HG03432 (cell line): ENCODE measurements at regions not wholly inside any gene's neighbourhood (a gene's known extent, or its start where the extent isn't known, plus 50 kb on each side); places are given as distances from the start of the nearest gene placed in this dataset.

Experiments
- ATAC-seq: cut with Tn5 transposase; IDR thresholded peaks from one replicate; pipeline ENCODE4 v1.9.1; 2021; ENCODE audit warnings: mild to moderate bottlenecking, moderate library complexity; ENCODE audit not compliant: unreplicated experiment

DNA sequence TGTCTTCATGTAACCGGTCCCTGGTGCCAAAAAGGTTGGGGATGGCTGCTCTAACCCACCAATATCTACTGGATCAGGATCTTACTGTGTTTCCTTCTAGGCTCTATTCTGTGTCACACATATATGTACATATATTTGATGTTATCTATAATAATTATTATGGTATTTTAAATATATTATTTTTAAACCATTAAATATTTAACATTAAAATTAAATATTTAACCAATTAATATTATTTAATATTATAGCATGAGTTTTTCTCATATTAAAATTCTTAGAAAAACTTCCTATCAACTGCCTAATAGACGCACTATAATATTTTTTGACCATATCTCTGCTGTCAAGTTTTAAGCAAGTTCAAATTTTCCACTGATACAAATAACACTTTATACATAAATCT is 196.9 kb upstream of the PLET1 start:
- no peak for ATAC-seq

GRCh38 chr11:112459001-112459400 is 198.3 kb upstream of the PLET1 start:
- no peak for ATAC-seq

- ATAC-seq, result no peak
These were observed 199.5 kb upstream of the PLET1 start for GRCh38 chr11:112460141-112460540.

- ATAC-seq, result no peak
These were observed 204.3 kb upstream of the PLET1 start for GRCh38 chr11:112464949-112465348.

DNA sequence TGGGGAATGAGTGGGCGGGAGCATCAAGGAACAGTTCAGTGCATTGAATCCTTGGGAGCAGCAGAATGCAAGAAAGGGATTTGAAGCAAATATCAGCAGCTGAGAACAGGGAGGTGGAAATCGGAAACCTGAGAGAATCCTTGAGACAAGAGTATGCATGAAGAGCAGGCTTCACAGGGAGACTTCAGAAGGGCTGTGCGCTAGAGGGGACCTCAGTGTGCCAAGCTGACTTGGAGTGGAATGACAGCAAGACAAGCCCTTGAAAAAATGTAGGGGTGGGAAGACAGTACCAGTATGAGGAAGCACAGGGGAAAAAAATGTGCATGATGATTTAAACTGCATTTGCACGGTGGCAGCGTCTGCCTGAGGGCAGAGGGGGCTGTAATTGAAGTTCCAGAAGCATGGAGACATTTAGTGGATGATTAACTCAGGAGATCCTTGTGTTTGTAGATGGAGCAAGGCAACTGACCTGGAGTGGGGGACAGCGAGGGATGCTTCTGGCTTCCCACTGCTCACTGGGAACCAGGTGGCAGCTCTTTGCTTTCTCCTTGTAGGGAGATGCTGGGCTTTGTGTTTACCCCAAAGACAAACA is 204.9 kb upstream of the PLET1 start:
- no peak for ATAC-seq

DNA sequence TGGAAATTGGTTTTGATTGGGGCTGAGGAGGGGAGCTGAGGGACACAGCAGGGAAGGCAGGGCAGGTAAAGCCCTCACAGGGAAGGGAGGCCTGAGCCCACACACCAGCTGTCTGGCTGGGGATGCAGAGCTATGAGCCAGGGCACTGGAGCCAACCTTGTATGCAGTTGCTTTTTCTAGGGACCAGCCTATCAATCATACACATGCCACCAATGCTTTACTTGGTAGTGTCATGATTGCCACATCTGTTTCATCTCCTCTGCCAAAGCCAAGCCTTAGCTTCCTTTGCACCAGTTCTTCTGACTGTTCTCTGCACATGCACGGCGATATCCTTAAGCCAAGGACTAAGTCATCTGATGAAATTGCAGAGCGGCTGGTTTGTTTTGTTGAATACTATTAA is 207.1 kb upstream of the PLET1 start:
- no peak for ATAC-seq

DNA sequence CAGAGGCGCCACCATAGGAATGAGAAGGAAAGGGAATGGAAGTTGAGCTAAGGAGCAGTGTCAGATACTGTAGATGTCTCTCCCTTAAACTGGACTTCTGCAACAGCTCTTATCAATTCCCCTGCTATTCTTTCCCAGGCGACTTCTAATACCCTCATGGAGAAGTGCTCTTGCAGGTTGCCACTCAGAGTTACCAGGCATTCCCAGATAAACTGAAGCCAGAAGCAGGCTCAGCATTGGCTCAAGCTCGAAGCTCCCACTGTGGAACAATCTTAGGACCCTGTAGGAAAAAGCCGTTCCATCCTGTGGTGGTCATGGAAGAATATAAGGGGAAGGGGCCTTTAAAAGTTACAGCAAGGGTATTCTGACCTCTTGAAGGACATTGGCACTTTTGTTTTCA is 208.7 kb upstream of the PLET1 start:
- ATAC-seq, result no peak

DNA sequence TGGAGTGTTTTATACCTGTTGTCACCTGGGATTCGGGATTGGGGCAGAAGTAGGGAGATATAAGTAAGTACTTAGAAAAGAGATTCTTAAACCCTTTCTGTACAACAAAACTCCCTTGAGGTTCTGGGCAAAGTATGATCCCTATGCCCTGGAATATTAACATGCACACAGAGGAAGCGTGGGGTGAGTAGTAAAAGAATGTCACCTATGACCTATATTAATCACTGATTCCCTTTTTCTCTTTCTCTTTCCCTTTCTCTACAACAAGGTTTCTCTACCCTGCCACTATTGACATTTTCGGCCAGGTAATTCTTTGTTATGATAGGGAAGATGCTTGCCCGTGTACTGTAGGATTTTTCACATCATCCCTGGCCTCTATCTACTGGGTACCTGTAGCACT is 209.7 kb upstream of the PLET1 start:
- no peak for ATAC-seq

DNA sequence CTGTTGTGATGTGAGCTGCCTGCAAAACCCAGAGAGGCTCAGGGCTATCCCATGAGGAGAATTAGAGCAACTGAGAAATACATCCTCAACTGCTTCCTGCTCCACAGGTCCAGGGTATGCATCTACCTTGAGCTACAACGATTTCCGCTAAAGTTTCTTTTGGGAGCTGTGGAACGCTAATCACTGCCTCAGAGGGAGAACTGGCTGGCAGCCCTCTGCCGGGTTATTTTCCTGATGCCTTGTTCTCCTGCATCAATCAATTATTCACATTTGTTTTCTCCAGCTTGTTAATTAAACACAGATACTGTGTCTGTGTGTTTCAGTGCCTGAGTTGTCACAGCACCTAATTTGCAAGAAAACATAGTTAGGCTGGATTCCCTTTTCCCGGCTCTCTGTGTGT is 211.1 kb upstream of the PLET1 start:
- no peak for ATAC-seq

DNA sequence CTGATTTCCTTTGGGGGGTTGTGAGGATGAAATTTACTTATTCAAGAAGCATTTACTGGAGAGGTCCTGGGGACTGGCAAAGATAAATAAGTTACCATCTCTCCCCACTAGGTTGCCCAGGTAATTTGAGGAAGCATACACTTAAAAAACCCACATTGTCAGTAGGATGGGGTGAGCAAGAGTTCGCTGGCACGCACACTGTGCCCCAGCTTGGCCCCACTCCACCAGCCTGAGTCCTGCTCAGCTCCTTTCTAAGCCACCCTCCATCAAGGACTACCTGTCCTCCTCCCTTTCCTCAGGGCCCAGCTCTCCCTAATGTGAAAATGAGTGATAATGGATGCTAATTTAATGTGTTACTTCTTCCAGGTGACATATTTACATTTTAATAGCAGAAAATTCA is 216.5 kb upstream of the PLET1 start:
- ATAC-seq, result no peak

GRCh38 chr11:112477581-112478317 is 217.1 kb upstream of the PLET1 start:
- no peak for ATAC-seq

GRCh38 chr11:112478806-112479205 is 218.1 kb upstream of the PLET1 start:
- no peak for ATAC-seq

- ATAC-seq, result no peak
These were observed 220.8 kb upstream of the PLET1 start for GRCh38 chr11:112481431-112481830.

GRCh38 chr11:112481893-112482292 is 221.2 kb upstream of the PLET1 start:
- ATAC-seq, result no peak

- no peak for ATAC-seq
These were observed 224.6 kb upstream of the PLET1 start for GRCh38 chr11:112485280-112485679.

DNA sequence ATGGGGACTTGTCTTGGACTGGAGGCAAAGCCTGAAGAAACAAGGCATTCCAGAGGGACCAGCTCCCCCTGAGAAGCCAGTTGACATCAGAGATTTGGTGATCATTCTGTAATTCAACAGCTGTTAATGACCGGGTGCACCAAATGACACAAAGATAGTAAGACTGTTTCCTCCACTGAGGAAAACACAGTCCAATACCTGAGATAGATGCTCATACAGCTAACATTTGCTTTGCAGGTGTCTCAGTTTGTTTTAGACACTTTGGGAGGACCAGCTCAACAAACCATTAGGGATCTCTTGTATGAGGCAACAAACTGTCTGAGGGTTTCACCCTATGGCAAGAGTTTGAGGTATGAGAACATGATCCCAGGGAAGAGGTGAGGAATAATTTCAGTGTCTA is 237.2 kb upstream of the PLET1 start:
- no peak for ATAC-seq

DNA sequence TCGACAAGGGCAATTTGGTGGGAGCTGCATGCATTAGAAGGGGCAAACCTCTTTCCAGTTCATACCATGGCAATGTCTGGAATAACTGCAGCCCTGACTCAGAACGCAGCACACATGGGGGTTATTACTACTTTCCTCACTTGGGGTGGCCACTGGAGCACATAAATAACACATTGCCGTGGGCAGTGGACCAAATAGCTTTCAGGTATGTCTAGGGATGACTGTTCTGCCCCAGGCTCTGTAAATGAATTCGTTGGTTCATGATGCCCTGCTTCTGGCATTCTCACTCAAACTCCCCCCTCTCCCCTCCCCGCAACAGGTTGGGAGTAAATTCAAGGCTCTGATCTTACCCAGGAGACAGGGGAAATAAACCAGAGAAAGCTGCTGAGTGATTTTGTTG is 238.0 kb upstream of the PLET1 start:
- no peak for ATAC-seq

DNA sequence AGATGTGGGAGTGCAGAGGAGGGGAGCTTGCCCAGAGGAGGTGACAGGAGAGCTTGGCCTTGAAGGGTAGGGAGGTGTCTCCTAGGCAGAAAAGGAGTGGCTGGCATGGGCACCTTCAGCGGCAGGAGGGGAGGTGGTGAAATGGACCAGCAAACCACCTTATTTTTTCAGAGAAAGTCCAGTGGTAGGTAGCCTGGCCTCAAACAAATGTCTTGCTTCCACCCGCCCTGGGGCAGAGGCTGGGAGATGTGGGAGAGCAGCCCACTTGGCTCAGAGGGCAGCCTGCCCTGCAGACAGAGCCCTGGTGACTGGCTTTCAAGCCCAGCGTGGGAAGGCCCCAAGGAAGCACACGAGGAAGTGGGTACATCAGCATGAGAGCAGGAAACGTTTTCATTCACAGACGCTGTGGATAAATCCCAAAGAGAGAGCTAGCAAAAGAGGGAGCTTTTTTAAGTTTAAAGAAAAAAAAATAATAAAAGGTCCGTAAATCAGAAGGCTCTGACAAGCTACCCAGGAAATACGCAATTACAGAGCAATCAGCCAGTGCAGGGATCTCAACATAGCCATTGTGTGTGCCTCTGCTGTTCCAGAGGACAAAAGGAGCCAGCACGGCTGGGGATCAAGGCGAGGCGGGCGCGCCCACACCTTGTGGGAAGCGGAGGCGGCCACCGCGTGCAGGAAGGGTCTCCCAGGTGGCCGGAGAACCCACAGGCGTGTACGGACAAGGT is 238.7 kb upstream of the PLET1 start:
- ATAC-seq, result no peak

- no peak for ATAC-seq
These were observed 239.2 kb upstream of the PLET1 start for GRCh38 chr11:112499881-112500204.

DNA sequence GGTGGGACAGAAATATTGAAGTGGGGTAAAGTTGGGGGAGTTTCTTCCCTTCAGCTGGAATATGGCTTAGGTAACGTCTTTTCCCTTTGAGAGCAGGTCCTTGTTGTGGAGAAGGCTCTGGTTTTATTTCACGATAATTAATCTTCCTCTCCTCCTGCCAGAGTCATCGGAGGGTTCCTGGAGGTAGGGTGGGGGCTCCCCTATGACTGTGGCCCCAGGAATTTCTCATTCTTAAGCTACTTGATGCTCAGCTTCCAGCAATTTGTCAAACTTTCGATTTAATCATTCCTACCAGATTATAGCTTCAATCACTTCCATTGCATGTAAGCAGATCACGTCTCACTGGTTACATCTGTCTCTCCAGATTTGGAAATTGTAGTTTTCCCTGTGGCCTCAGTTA is 242.8 kb upstream of the PLET1 start:
- ATAC-seq, result no peak

GRCh38 chr11:112504056-112504455 is 243.4 kb upstream of the PLET1 start:
- ATAC-seq, result no peak

DNA sequence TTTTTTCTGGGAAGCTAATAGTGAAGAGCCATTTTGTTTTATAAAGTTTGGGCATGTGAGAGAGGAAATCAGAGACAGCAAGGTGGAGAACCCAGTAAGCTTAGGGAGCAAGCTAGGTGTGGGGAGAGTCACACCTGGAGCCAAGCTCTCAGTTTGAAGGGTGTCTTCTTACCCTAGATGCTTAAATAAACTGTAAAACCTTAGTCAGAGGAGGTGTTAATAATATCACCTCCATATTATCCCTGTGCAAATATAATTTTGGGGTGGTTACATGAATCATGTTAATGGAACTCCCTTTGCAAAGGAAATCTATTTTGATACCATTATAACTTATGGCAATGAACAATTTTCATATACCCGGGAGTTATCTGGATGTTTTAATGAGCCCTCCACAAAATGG is 246.2 kb upstream of the PLET1 start:
- no peak for ATAC-seq
